ENCODE measurements at regions not wholly inside any gene's neighbourhood (a gene's known extent, or its start where the extent isn't known, plus 50 kb on each side); places are given as distances from the start of the nearest gene placed in this dataset.
A peak's percentile ranks its signal among the peaks of the same experiment; 100 is the strongest.

GRCh38 chr11:130652671-130653335 is 204.4 kb downstream of the ADAMTS15 start:
- no peak overlapping the region for H3K4me3 ChIP-seq (ENCODE audit: low read depth, poor library complexity, severe bottlenecking)
- 79 to 83% methylated on average over 3 of the region's 3 CpGs for WGBS, 2 donors
- TF ChIP-seq CTCF (IDR thresholded peaks at IDR 0.05) = no peak
- TF ChIP-seq POLR2A (IDR thresholded peaks at IDR 0.05) = no peak
- intact Hi-C loops (cut with DNase I; ENCODE audit: low total_unique reads) = no loop called here
- DNase-seq (ENCODE audit: low spot score in 2 of 2) = peak; percentile 79 to 95

GRCh38 chr11:130653838-130654636 is 205.6 kb downstream of the ADAMTS15 start:
- intact Hi-C loops (cut with DNase I; ENCODE audit: low total_unique reads) = no loop called here
- WGBS, 2 donors = 18 to 27% methylated on average over 5 of the region's 5 CpGs
- TF ChIP-seq POLR2A (IDR thresholded peaks at IDR 0.05) (no peak), CTCF (IDR thresholded peaks at IDR 0.05) (no peak)
- no peak overlapping the region for H3K4me3 ChIP-seq (ENCODE audit: low read depth, poor library complexity, severe bottlenecking)
- DNase-seq (ENCODE audit: low spot score in 2 of 2) = peak; percentile 50 to 93

- no peak overlapping the region for H3K4me3 ChIP-seq (ENCODE audit: low read depth, poor library complexity, severe bottlenecking)
- no peak for TF ChIP-seq CTCF (IDR thresholded peaks at IDR 0.05)
- TF ChIP-seq POLR2A (IDR thresholded peaks at IDR 0.05) = no peak
- intact Hi-C loops (cut with DNase I; ENCODE audit: low total_unique reads) = no loop called here
- peak in 1 of 2 donors; percentile 0 for DNase-seq (ENCODE audit: low spot score in 2 of 2)
- 88 to 92% methylated on average over 2 of the region's 2 CpGs for WGBS, 2 donors
These were observed 206.9 kb downstream of the ADAMTS15 start for GRCh38 chr11:130655300-130655699.

- no peak overlapping the region for H3K4me3 ChIP-seq (ENCODE audit: low read depth, poor library complexity, severe bottlenecking)
- no peak for TF ChIP-seq CTCF (IDR thresholded peaks at IDR 0.05)
- TF ChIP-seq POLR2A (IDR thresholded peaks at IDR 0.05) = no peak
- intact Hi-C loops (cut with DNase I; ENCODE audit: low total_unique reads) = no loop called here
- WGBS, 2 donors = 54 to 58% methylated on average over 1 of the region's 1 CpG
- DNase-seq (ENCODE audit: low spot score in 2 of 2) = no peak
These were observed 218.4 kb downstream of the ADAMTS15 start for GRCh38 chr11:130666781-130667251.

- no peak for DNase-seq (ENCODE audit: low spot score in 2 of 2)
- intact Hi-C loops (cut with DNase I; ENCODE audit: low total_unique reads) = no loop called here
- TF ChIP-seq CTCF (IDR thresholded peaks at IDR 0.05) = no peak
- no peak overlapping the region for H3K4me3 ChIP-seq (ENCODE audit: low read depth, poor library complexity, severe bottlenecking)
- 50 to 59% methylated on average over 2 of the region's 2 CpGs for WGBS, 2 donors
These were observed 220.3 kb downstream of the ADAMTS15 start for GRCh38 chr11:130668751-130669150.
